HG03457 (cell line): ENCODE measurements at regions not wholly inside any gene's neighbourhood (a gene's known extent, or its start where the extent isn't known, plus 50 kb on each side); places are given as distances from the start of the nearest gene placed in this dataset.

Experiments used
- ATAC-seq: cut with Tn5 transposase; IDR thresholded peaks from one replicate; pipeline ENCODE4 v1.9.1; 2021; ENCODE audit warnings: moderate number of reproducible peaks; ENCODE audit not compliant: unreplicated experiment

GRCh38 chr6:28696167-28696566 is 170.5 kb downstream of the GPX5 start:
- ATAC-seq = no peak

- ATAC-seq = no peak
These were observed 171.0 kb downstream of the GPX5 start for GRCh38 chr6:28696682-28697081.

- no peak for ATAC-seq
These were observed 182.0 kb downstream of the GPX5 start for GRCh38 chr6:28707387-28708282.

GRCh38 chr6:28709478-28710349 is 184.0 kb downstream of the GPX5 start:
- ATAC-seq = no peak

GRCh38 chr6:28710466-28711191 is 184.9 kb downstream of the GPX5 start:
- no peak for ATAC-seq

- no peak for ATAC-seq
These were observed 185.6 kb downstream of the GPX5 start for GRCh38 chr6:28711325-28711724.

GRCh38 chr6:28711788-28712341 is 186.2 kb downstream of the GPX5 start:
- no peak for ATAC-seq

GRCh38 chr6:28712982-28713381 is 187.3 kb downstream of the GPX5 start:
- no peak for ATAC-seq

- ATAC-seq = no peak
These were observed 193.7 kb downstream of the GPX5 start for GRCh38 chr6:28719275-28719940.

- ATAC-seq = no peak
These were observed 194.9 kb downstream of the GPX5 start for GRCh38 chr6:28720357-28721231.

GRCh38 chr6:28721372-28721771 is 195.7 kb downstream of the GPX5 start:
- no peak for ATAC-seq

- ATAC-seq = no peak
These were observed 198.7 kb downstream of the GPX5 start for GRCh38 chr6:28724395-28724794.

- no peak for ATAC-seq
These were observed 198.4 kb downstream of the TRIM27 start for GRCh38 chr6:28725274-28725809.

- no peak for ATAC-seq
These were observed 197.9 kb downstream of the TRIM27 start for GRCh38 chr6:28725890-28726348.

GRCh38 chr6:28726569-28727309 is 197.0 kb downstream of the TRIM27 start:
- ATAC-seq = no peak

- ATAC-seq = no peak
These were observed 196.1 kb downstream of the TRIM27 start for GRCh38 chr6:28727559-28728211.

- ATAC-seq = no peak
These were observed 194.0 kb downstream of the TRIM27 start for GRCh38 chr6:28729501-28730402.
